LoVo (cell line): ENCODE measurements at regions not wholly inside any gene's neighbourhood (a gene's known extent, or its start where the extent isn't known, plus 50 kb on each side); places are given as distances from the start of the nearest gene placed in this dataset.

ENCODE experiments used
- DNase-seq: peaks from one replicate; pipeline ENCODE4 v3.0.0-alpha.2; 2016; ENCODE audit warnings: low spot score

GRCh38 chr11:69931994-69932910 is 113.0 kb upstream of the FGF3 start:
- DNase-seq = no peak

DNA sequence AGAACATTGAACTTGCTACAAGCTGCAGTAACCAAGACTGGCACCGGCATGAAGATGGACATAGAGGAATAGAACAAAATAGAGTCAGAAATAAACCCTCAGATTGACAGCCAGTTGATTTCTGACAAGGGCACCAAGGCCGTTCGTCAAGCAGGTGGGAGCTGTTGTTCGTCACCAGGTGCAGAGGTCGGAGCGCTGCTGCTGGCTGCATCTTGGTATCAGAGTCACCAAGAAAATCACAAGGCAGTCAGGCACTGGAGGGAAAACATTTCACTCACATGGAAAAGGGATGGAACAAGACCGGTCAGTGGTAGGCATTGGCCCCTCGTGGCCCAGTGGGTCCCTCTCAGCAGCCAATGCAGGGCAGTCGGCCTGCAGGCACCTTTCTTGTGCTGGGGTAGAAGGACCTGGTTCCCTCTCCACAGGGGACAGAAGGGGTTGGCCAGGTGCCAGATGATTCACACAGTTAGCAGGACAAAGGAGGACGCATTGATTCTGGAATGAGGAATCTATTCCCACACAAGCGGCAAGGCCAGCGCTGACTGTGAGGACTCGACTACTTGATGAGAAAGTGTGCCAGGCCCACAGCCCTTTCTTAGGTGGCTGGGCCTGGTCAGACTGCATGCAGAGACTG is 115.8 kb upstream of the FGF3 start:
- peak; percentile 74 for DNase-seq

DNA sequence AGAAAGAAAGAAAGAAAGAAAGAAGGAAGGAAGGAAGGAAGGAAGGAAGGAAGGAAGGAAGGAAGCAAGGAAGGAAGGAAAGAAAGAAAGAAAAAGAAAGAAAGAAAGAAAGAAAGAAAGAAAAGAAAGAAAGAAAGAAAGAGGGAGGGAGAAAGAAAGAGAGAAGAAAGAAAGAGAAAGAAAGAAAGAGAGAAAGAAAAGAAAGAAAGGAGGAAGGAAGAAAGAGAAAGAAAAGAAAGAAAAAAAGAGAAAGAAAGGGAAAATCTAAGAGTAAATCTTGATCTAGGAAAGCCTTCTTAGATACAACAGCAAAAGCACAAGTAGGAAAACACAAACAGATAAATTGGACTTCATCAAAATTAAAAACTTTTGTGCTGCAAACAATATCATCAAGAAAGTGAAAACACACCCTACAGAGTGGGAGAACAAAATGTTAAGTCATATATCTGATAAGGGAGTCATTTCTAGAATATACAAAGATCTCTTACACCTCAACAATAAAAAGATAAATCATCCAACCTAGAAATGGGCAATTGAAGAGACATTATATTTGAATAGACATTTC is 116.8 kb upstream of the FGF3 start:
- no peak for DNase-seq

DNA sequence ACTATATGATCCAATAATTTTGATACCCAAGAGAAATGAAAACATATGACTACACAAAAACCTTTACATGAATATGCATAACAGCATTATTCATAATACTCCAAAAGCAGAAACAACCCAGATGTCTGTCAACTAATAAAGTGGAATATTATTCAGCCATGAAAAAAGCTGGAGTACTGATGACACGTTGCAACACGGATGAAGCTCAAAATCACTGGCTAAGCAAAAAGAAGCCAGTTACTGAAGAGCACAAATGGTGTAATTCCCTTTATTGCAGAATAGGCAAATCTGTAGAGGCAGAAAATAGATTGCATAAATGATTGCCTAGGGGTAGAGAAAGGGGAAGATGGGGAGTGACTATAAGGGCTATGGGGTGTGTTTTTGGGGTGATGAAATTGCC is 117.6 kb upstream of the FGF3 start:
- no peak for DNase-seq

DNA sequence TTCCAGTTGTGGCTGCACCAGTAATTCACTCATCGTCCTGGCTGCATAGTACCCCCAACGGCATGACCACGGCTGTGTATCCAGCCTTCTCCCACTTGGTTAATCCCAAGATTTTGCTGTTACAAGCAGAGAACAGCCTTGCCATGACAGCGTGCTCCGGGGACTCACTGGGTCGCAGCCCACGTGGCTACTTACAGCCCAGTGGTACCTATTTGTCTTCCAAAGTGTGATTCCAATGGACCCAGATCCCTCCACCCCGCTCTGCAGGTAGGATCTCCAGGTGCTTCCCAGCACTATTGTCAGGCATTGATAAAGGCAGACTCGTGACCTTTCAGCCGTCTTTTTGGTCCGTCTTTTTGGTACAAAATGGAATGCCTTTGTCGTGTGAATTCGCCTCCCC is 119.0 kb upstream of the FGF3 start:
- no peak for DNase-seq

DNA sequence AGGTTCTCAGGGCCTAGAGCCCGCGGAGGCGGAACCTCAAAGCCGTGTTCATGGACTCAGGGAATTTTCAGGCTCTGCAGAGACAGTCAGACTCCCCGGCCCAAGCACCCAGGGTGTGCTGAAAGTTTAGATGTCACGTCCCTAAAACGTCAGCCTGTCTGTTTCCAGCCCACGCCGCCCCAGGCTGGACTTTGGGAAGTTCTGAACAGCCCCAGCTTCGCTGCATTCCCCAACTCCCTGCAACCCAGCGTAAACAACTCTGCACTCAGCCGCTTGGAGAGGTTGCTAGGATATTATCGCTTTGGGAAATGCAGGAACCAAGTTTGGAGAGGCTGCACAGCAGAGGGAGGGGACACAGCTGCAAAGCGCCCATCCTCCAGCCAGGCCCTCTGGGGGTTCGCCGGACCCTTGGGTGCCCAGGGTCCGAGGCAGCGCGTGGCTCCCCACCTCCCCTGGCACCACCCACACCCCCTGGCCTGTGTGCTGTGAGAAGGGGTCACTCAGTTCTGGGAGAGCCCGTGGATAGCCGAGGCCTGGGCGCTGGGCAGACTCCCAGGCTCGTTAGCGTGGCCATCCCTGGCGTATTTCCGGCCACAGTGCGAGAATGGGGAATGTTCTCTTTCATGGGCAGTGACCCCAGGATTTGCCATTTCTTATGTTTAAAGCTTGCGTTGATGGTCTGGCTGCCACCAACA is 120.5 kb upstream of the FGF3 start:
- DNase-seq = no peak

- DNase-seq = no peak
These were observed 121.0 kb upstream of the FGF3 start for GRCh38 chr11:69940246-69940610.

DNA sequence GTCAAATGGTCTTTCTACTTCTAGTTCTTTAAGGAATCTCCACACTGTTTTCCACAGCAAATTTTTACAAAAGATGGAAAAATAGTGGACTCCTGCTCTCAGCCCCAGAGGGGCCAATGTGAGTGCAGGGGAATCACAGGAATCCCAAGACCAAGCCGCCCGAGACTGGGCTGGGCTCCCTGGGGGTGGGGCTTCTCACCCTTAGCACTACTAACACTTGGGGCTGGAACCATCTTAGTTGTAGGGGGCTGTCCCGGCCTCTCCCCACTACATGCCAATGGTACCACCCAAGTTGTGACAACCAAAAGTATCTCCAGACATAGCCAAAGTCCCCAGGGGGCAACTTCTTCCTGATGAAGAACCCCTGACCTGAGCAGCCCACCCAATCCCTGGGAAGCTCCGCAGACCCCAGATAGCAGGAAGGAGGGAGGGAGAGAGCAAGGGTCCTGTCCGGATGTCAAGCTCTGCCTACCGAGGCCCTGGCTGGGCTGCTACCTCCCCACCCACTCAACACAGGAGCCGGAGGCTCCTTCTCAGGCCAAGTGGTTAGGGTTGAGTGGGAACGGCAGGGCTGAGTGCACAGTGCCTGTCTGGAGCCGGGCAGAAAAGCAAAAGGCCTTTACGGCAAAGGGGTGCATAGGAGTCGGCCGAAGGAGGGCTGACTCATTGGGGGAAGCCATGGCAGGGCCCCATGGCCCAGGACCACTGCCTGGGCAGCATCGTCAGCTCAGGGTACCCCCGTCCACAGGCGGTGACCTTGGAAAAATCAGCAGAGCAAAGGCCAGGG is 122.5 kb upstream of the FGF3 start:
- DNase-seq = no peak

GRCh38 chr11:69942333-69942820 is 123.2 kb upstream of the FGF3 start:
- DNase-seq = no peak

- peak; percentile 64 for DNase-seq
These were observed 123.8 kb upstream of the FGF3 start for GRCh38 chr11:69943066-69943465.

DNA sequence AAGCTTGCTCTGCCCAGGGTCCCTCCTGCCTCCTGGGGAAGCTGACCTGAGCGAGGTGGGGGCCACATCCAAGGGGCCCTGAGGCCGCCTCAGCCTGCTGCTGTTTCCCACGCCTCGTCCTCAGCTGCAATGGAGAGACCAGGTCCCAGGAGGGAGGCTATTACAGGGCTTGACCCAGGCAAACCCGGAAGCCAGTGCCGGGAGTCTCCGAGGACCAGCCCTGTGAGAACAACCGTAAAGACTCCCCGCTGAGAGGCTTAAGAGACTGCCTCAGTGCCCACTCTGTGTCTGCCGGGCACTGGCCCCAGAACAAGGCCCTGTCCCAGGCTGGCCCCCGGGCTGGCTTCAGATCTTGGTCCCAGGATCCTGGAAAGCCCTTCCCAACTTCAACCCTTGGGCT is 124.3 kb upstream of the FGF3 start:
- DNase-seq = no peak

- DNase-seq = no peak
These were observed 125.1 kb upstream of the FGF3 start for GRCh38 chr11:69944146-69944795.

DNA sequence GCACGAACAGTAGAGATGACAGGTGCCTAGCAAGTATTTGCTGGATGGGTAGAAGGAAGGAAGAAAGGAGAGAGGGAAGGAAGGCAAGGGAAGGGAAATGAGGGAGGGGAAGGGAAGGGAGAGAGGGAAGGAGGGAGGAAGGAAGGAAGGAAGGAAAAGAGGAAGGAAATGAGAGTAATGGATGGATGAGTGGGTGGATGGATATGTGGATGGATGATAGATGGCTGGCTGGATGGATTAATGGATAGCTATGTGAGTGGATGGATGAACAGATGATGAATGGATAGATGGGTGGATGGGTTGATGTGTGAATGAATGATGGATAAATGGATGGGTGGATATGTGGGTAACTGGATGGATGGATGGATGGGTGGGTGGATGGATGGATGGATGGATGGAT is 125.9 kb upstream of the FGF3 start:
- DNase-seq = no peak

DNA sequence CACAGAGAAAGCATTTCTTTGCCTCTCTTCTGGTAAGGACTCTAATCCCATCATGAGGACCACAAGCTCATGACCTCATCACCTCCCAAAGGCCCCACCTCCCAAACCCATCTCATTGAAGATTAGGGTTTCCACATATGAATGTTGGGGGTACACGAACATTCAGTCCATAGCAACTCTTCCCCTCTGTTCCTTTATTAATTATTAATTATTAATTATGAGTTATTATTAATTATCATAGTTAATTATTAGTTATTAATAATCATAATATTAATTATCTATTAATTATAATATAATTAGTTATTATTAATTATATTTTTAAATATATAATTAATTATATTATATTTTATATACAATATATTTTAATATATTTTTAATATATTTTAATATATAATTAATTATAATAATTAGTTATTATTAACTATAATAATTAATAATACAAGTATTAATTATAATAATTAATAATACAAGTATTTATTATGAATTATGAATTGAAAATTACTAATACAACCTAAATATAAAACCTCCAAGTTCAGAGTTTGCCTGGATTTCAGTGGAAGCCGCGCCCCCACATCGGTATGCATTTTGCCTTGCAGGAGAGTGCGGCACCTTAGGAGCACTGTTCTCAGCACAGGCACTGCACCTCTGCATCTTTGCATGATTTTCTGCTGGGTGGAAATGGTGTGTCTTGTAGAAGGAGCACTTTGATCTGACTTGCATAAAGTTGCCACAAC is 128.0 kb upstream of the FGF3 start:
- peak; percentile 20 for DNase-seq

DNA sequence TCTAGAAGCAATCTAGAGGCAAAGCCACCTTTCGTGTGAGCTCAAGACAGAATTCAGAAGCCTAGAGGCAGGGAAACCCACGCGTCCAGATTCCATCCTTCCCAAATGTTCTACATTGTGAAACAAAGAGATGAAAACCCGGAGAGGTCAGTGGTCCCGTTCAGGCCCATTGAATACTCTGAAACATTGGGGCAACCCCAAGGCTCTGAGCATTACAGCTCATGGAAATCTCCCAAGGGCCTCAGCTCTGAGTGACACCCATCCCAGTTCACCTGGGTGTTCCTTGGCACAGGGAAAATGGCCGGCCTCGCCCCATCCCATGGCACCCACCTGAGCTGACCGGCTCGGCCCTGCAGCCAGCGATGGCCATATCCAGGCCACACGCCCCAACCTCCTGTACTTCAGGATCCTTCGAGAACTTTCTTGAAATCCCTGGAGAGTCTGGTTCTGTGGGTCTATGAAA is 128.6 kb upstream of the FGF3 start:
- no peak for DNase-seq

- DNase-seq = peak; percentile 94
These were observed 129.3 kb upstream of the FGF3 start for GRCh38 chr11:69948256-69949141.

DNA sequence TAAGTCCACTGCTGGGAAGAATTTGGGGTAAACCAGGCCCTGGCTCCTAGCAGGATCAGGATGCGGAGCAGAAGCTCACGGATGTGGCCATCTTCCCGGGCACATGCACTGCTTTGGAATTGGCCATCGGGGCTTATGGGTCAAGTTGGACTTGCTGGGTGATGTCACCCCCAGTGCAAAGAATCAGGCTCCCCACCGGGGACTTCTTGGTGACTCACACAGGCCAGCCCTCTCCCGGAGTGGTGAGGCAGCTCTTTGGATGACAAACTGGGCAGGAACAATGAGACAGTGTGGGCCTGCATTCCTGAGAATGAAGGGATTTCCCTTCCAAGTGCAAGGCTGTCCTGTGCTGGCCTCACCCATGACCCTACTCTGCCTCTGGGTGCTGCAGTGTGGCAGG is 128.8 kb upstream of the ANO1 start:
- peak; percentile 94 for DNase-seq

DNA sequence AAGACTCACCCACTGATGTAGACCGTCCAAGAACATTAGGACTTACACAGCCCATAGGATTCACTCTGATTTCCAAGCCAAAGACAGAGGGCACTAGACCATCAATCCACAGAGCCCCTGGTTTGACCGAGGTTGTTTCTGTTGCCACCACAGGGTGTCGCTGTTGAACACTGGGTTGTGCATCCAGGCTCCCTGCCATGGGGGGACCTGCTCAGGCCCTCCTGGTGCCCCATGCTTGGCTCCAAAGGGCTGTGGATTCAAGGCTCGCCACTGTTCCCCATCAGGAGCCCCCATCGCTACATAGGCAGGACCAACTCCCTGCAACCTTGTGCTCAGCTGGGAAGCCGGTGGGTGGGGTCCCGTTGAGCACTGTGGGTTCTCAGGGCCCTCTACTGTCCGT is 128.0 kb upstream of the ANO1 start:
- DNase-seq = peak; percentile 39

DNA sequence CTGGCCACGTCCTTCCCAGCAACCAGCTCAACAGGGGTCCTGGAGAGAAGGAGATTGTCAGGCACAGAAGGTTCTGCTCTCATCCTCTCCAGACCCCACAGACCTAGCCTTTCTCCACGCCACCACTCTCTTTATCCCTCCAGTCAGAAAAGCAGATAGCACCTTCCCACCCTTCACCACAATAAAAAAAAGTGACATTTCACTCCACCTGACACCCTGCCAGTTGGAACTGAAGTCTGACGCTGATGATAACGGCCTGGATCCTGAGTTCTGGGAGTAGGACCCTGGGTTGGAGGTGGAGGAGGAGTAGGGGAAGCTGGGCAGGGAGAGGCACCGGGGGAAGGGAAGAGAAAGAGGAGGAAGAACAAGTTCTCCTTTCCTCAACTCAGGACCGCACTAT is 127.5 kb upstream of the ANO1 start:
- DNase-seq = no peak
